Spleen (tissue), 11 donors: ENCODE measurements at regions not wholly inside any gene's neighbourhood (a gene's known extent, or its start where the extent isn't known, plus 50 kb on each side); places are given as distances from the start of the nearest gene placed in this dataset.

Source experiments
- DNase-seq: peaks from one replicate; pipeline ENCODE4 v3.0.0-alpha.2; 2020
- H3K27ac ChIP-seq, 8 donors: fragments of 200-600 bp; sonication (generic) in 7 of 8; 1 replicate in 4 of 8; 2 replicates in 4 of 8; pipeline versions ENCODE4 v1.5.0 to v1.8.0; 2016 to 2021; ENCODE audit warnings: inconsistent platforms in 4 of 8, mild to moderate bottlenecking in 4 of 8, moderate library complexity in 1 of 8
- H3K27me3 ChIP-seq, 7 donors: fragments of 200-600 bp; sonication (generic) in 6 of 7; replicated peaks in 1 of 7; 1 replicate in 4 of 7; 2 replicates in 3 of 7; pipeline versions ENCODE4 v1.5.0 to v1.8.0; 2016 to 2021; ENCODE audit warnings: inconsistent platforms in 3 of 7, mild to moderate bottlenecking in 1 of 7
- H3K36me3 ChIP-seq, 6 donors: fragments of 200-600 bp; sonication (generic) in 5 of 6; 1 replicate in 4 of 6; 2 replicates in 2 of 6; pipeline versions ENCODE4 v1.5.0 to v1.8.0; 2016 to 2021; ENCODE audit warnings: inconsistent platforms in 2 of 6
- H3K4me1 ChIP-seq, 6 donors: fragments of 200-600 bp; sonication (generic) in 5 of 6; 1 replicate in 3 of 6; 2 replicates in 3 of 6; pipeline versions ENCODE4 v1.5.0 to v1.8.0; 2016 to 2021; ENCODE audit warnings: inconsistent platforms in 3 of 6
- H3K4me3 ChIP-seq, 8 donors: fragments of 200-600 bp; sonication (generic) in 7 of 8; 1 replicate in 4 of 8; 2 replicates in 4 of 8; pipeline versions ENCODE4 v1.5.0 to v1.8.0; 2016 to 2021; ENCODE audit warnings: inconsistent platforms in 4 of 8, mild to moderate bottlenecking in 4 of 8, moderate library complexity in 2 of 8
- H3K9me3 ChIP-seq, 8 donors: fragments of 200-600 bp; sonication (generic) in 7 of 8; 1 replicate in 4 of 8; 2 replicates in 4 of 8; pipeline versions ENCODE4 v1.5.0 to v1.8.0; 2016 to 2021; ENCODE audit warnings: inconsistent platforms in 4 of 8
- CTCF ChIP-seq, 11 experiments: fragments of 200-600 bp in 7 of 11; fragments of 450-650 bp in 4 of 11; sonication (generic) in 4 of 11; IDR thresholded peaks in 8 of 11; conservative IDR thresholded peaks in 3 of 11; 1 replicate in 7 of 11; 2 replicates in 4 of 11; pipeline versions ENCODE4 v1.4.0 to v1.8.0; 2016 to 2021; ENCODE audit warnings: antibody characterized with exemption in 11 of 11, inconsistent platforms in 4 of 11, mild to moderate bottlenecking in 1 of 11
- POLR2A ChIP-seq, 3 donors: fragments of 450-650 bp; IDR thresholded peaks; one replicate each; pipeline ENCODE4 v1.5.1; 2017; ENCODE audit warnings: antibody characterized with exemption in 3 of 3, mild to moderate bottlenecking in 1 of 3
- POLR2AphosphoS5 ChIP-seq, 3 donors: sonication (generic); formaldehyde crosslinking; IDR thresholded peaks; one replicate each; pipeline ENCODE4 v1.5.1; 2017; ENCODE audit warnings: antibody characterized with exemption in 3 of 3
- WGBS, 5 donors: extraction: QIAGEN DNeasy Blood & Tissue Kit in 3 of 5; methylation state at CpG; one replicate each; pipeline versions ENCODE4 v1.1.5 to v1.1.7; 2013 to 2018; 5-methylcytosine and 5-hydroxymethylcytosine counted together
- intact Hi-C: fragments of 100-400 bp; cut with DNase I; formaldehyde crosslinking; loops from one replicate; pipeline ENCODE4 v1.15.0; 2023; ENCODE audit warnings: low total_unique reads
- donor health status: healthy with polysubstance abuse.
- donor health status: DM: no; HTN: no; CAD: no; lungs with moderate emphysema.
- donor health status: DM: no; HTN: no; CAD: no.
- donor health status: Bipolar disorder and iron deficiency.
- donor health status: healthy.
- donor health status: DM: no; HTN: no; CAD: no.
- donor health status: DM: yes; HTN: yes; CAD: no.

GRCh38 chr10:57754803-57755202, 512.9 kb downstream of the IPMK start:
- intact Hi-C loops: no loop called here
- no peaks in the 10 kb centered on the region for H3K4me1 ChIP-seq
- no peak overlapping the region for H3K4me3 ChIP-seq
- H3K27ac ChIP-seq: no peak overlapping the region
- peaks cover 0 to 17% (median 10%) of the 10 kb centered on the region in 8 donors for H3K9me3 ChIP-seq
- no peak for TF ChIP-seq CTCF (IDR thresholded peaks at IDR 0.05 in 8 of 11, conservative IDR thresholded peaks at IDR 0.05 in 3 of 11)
- no peak for TF ChIP-seq POLR2A (IDR thresholded peaks at IDR 0.05)
- TF ChIP-seq POLR2AphosphoS5 (IDR thresholded peaks at IDR 0.05): no peak
- no peaks in the 10 kb centered on the region for H3K27me3 ChIP-seq
- WGBS, 5 donors: 76 to 91% (median 85%) methylated on average over 4 of the region's 4 CpGs
- no peak for DNase-seq
- no peaks in the 10 kb centered on the region for H3K36me3 ChIP-seq

- no peaks in the 10 kb centered on the region for H3K27me3 ChIP-seq
- intact Hi-C loops: no loop called here
- no peak overlapping the region for H3K4me3 ChIP-seq
- H3K36me3 ChIP-seq: no peaks in the 10 kb centered on the region
- no peak overlapping the region for H3K27ac ChIP-seq
- no peak for DNase-seq
- H3K9me3 ChIP-seq: peaks cover 0 to 24% (median 5%) of the 10 kb centered on the region in 8 donors
- 82 to 88% (median 87%) methylated on average over 1 of the region's 1 CpG for WGBS, 5 donors
- H3K4me1 ChIP-seq: no peaks in the 10 kb centered on the region
- TF ChIP-seq POLR2A (IDR thresholded peaks at IDR 0.05) (no peak), CTCF (IDR thresholded peaks at IDR 0.05 in 8 of 11, conservative IDR thresholded peaks at IDR 0.05 in 3 of 11) (no peak), POLR2AphosphoS5 (IDR thresholded peaks at IDR 0.05) (no peak)
Observed at GRCh38 chr10:57743711-57744110, 524.0 kb downstream of the IPMK start.

GRCh38 chr10:57741751-57742150, 525.9 kb downstream of the IPMK start:
- Histone ChIP-seq H3K27me3 (no peaks in the 10 kb centered on the region), H3K9me3 (peaks cover 0 to 17% (median 0%) of the 10 kb centered on the region in 8 donors), H3K4me3 (no peak overlapping the region), H3K36me3 (no peaks in the 10 kb centered on the region), H3K4me1 (no peaks in the 10 kb centered on the region), H3K27ac (no peak overlapping the region)
- DNase-seq: no peak
- intact Hi-C loops: no loop called here
- WGBS, 5 donors: 79 to 90% (median 85%) methylated on average over 3 of the region's 3 CpGs
- no peak for TF ChIP-seq POLR2AphosphoS5 (IDR thresholded peaks at IDR 0.05)
- TF ChIP-seq CTCF (IDR thresholded peaks at IDR 0.05 in 8 of 11, conservative IDR thresholded peaks at IDR 0.05 in 3 of 11): no peak
- TF ChIP-seq POLR2A (IDR thresholded peaks at IDR 0.05): no peak

GRCh38 chr10:57723305-57723704, 544.4 kb downstream of the IPMK start:
- Histone ChIP-seq H3K27me3 (no peaks in the 10 kb centered on the region), H3K4me3 (no peak overlapping the region), H3K9me3 (peaks cover 0 to 6% (median 0%) of the 10 kb centered on the region in 8 donors), H3K36me3 (no peaks in the 10 kb centered on the region), H3K4me1 (no peaks in the 10 kb centered on the region), H3K27ac (no peak overlapping the region)
- intact Hi-C loops: no loop called here
- DNase-seq: no peak
- 54 to 91% (median 78%) methylated on average over 1 of the region's 1 CpG for WGBS, 5 donors
- TF ChIP-seq POLR2AphosphoS5 (IDR thresholded peaks at IDR 0.05): no peak
- TF ChIP-seq POLR2A (IDR thresholded peaks at IDR 0.05): no peak
- TF ChIP-seq CTCF (IDR thresholded peaks at IDR 0.05 in 8 of 11, conservative IDR thresholded peaks at IDR 0.05 in 3 of 11): no peak
